ENCODE measurements at regions not wholly inside any gene's neighbourhood (a gene's known extent, or its start where the extent isn't known, plus 50 kb on each side); places are given as distances from the start of the nearest gene placed in this dataset.

GRCh38 chr9:90034071-90034470 lies 429.3 kb downstream of the GADD45G start:
- H3K4me3 ChIP-seq (ENCODE audit: low read depth, low read length), result no peak overlapping the region
- H3K36me3 ChIP-seq (ENCODE audit: control insufficient read depth in 2 of 2, insufficient read depth in 1 of 2, low read length in 2 of 2), result no peaks in the 10 kb centered on the region
- ChIA-PET CTCF (no interaction called here), POLR2A (no interaction called here)
- no peak overlapping the region for H3K27ac ChIP-seq (ENCODE audit: extremely low read depth, low read depth, low read length)
- TF ChIP-seq ZNF341 (tag by site-specific recombination; IDR thresholded peaks at IDR 0.05; ENCODE audit: low read depth) (no peak), REST (tag by site-specific recombination; IDR thresholded peaks at IDR 0.05) (no peak), ZNF350 (tag by site-specific recombination; IDR thresholded peaks at IDR 0.05) (no peak), ZBTB6 (tag by site-specific recombination; IDR thresholded peaks at IDR 0.05) (no peak), REPIN1 (tag by site-specific recombination; IDR thresholded peaks at IDR 0.05; ENCODE audit: low read depth) (no peak), ZNF488 (tag by site-specific recombination; IDR thresholded peaks at IDR 0.05) (no peak), ZBTB44 (tag by site-specific recombination; IDR thresholded peaks at IDR 0.05) (no peak)
- H3K4me1 ChIP-seq (ENCODE audit: control insufficient read depth, insufficient read depth, low read length), result no peaks in the 10 kb centered on the region
- no peaks in the 10 kb centered on the region for H3K9me3 ChIP-seq (ENCODE audit: control insufficient read depth, insufficient read depth, low read depth, low read length)

- Histone ChIP-seq H3K4me1 (ENCODE audit: control insufficient read depth, insufficient read depth, low read length) (no peaks in the 10 kb centered on the region), H3K27ac (ENCODE audit: extremely low read depth, low read depth, low read length) (no peak overlapping the region), H3K4me3 (ENCODE audit: low read depth, low read length) (no peak overlapping the region), H3K9me3 (ENCODE audit: control insufficient read depth, insufficient read depth, low read depth, low read length) (no peaks in the 10 kb centered on the region), H3K36me3 (ENCODE audit: control insufficient read depth in 2 of 2, insufficient read depth in 1 of 2, low read length in 2 of 2) (no peaks in the 10 kb centered on the region)
- ChIA-PET CTCF (interaction anchor here (0.6 kb wide), 2 partner anchors 66 to 471 kb away, joined by 3 to 5 read pairs; no protein-coding TSS in a partner anchor), POLR2A (no interaction called here)
- TF ChIP-seq ZNF629 (tag by site-specific recombination; IDR thresholded peaks at IDR 0.05) (no peak), ZSCAN16 (tag by site-specific recombination; IDR thresholded peaks at IDR 0.05) (no peak), ZNF174 (tag by site-specific recombination; IDR thresholded peaks at IDR 0.05) (no peak), ZSCAN23 (tag by site-specific recombination; IDR thresholded peaks at IDR 0.05) (no peak), ZNF785 (tag by site-specific recombination; IDR thresholded peaks at IDR 0.05) (no peak), ZNF157 (tag by site-specific recombination; IDR thresholded peaks at IDR 0.05) (no peak), ZNF292 (tag by site-specific recombination; IDR thresholded peaks at IDR 0.05; ENCODE audit: borderline replicate concordance, low read depth) (no peak), ZSCAN5A (tag by site-specific recombination; IDR thresholded peaks at IDR 0.05) (no peak), ZBTB11 (tag by site-specific recombination; conservative IDR thresholded peaks at IDR 0.05; ENCODE audit: low read depth) (no peak), ZNF670 (tag by site-specific recombination; IDR thresholded peaks at IDR 0.05; ENCODE audit: low read depth) (no peak)
Measured at GRCh38 chr9:90035471-90035870, 430.7 kb downstream of the GADD45G start.
